ENCODE measurements at regions not wholly inside any gene's neighbourhood (a gene's known extent, or its start where the extent isn't known, plus 50 kb on each side); places are given as distances from the start of the nearest gene placed in this dataset.

GRCh38 chr4:153076861-153077260, 127.4 kb upstream of the TRIM2 start:
- DNase-seq (ENCODE audit: low spot score), result no peak

GRCh38 chr4:153079857-153080391, 124.3 kb upstream of the TRIM2 start:
- DNase-seq (ENCODE audit: low spot score), result no peak

GRCh38 chr4:153081006-153081580, 123.2 kb upstream of the TRIM2 start:
- DNase-seq (ENCODE audit: low spot score), result no peak

- no peak for DNase-seq (ENCODE audit: low spot score)
Observed at GRCh38 chr4:153081693-153082092, 122.5 kb upstream of the TRIM2 start.

GRCh38 chr4:153082322-153083301, 121.6 kb upstream of the TRIM2 start:
- DNase-seq (ENCODE audit: low spot score), result no peak

- peak; percentile 84 for DNase-seq (ENCODE audit: low spot score)
Observed at GRCh38 chr4:153083447-153083947, 120.7 kb upstream of the TRIM2 start.

- no peak for DNase-seq (ENCODE audit: low spot score)
Observed at GRCh38 chr4:153084224-153084979, 119.8 kb upstream of the TRIM2 start.

- DNase-seq (ENCODE audit: low spot score), result peak; percentile 68
Observed at GRCh38 chr4:153084980-153085630, 119.1 kb upstream of the TRIM2 start.

GRCh38 chr4:153087671-153088194, 116.5 kb upstream of the TRIM2 start:
- no peak for DNase-seq (ENCODE audit: low spot score)

GRCh38 chr4:153089742-153090141, 114.5 kb upstream of the TRIM2 start:
- DNase-seq (ENCODE audit: low spot score), result no peak

GRCh38 chr4:153090181-153090580, 114.1 kb upstream of the TRIM2 start:
- no peak for DNase-seq (ENCODE audit: low spot score)

GRCh38 chr4:153090670-153091385, 113.4 kb upstream of the TRIM2 start:
- no peak for DNase-seq (ENCODE audit: low spot score)

GRCh38 chr4:153093396-153093795, 110.8 kb upstream of the TRIM2 start:
- DNase-seq (ENCODE audit: low spot score), result no peak

- no peak for DNase-seq (ENCODE audit: low spot score)
Observed at GRCh38 chr4:153093802-153094201, 110.4 kb upstream of the TRIM2 start.

- no peak for DNase-seq (ENCODE audit: low spot score)
Observed at GRCh38 chr4:153094435-153094834, 109.8 kb upstream of the TRIM2 start.

GRCh38 chr4:153095448-153096204, 108.6 kb upstream of the TRIM2 start:
- no peak for DNase-seq (ENCODE audit: low spot score)

GRCh38 chr4:153096344-153096743, 107.9 kb upstream of the TRIM2 start:
- no peak for DNase-seq (ENCODE audit: low spot score)

- DNase-seq (ENCODE audit: low spot score), result no peak
Observed at GRCh38 chr4:153098427-153098826, 105.8 kb upstream of the TRIM2 start.

- no peak for DNase-seq (ENCODE audit: low spot score)
Observed at GRCh38 chr4:153099391-153100140, 104.7 kb upstream of the TRIM2 start.
